HEK293 (cell line): ENCODE measurements at regions not wholly inside any gene's neighbourhood (a gene's known extent, or its start where the extent isn't known, plus 50 kb on each side); places are given as distances from the start of the nearest gene placed in this dataset.

ENCODE experiments used
- CTCF ChIA-PET: fragments of 350-600 bp; formaldehyde crosslinking; extraction: SDS; loops from one replicate; lab custom pipeline; 2021; ENCODE audit warnings: antibody characterized with exemption; lab: Yijun Ruan, JAX
- POLR2A ChIA-PET: fragments of 300-600 bp; formaldehyde crosslinking; extraction: SDS; loops from one replicate; lab custom pipeline; 2020; ENCODE audit warnings: antibody characterized with exemption, inconsistent platforms; lab: Yijun Ruan, JAX
- H3K27ac ChIP-seq: fragments of 200-500 bp; sonication (Bioruptor generic); 2 replicates; pipeline ENCODE4 v1.5.1; 2014; ENCODE audit warnings: low read depth, low read length, control low read depth, inconsistent platforms; ENCODE audit errors: extremely low read depth
- H3K36me3 ChIP-seq, 2 experiments: fragments of 200-500 bp in 1 of 2; sonication (Bioruptor generic) in 1 of 2; 1 replicate in 1 of 2; 2 replicates in 1 of 2; pipeline ENCODE4 v1.5.1; 2014 to 2017; ENCODE audit warnings: inconsistent platforms in 2 of 2, low read length in 2 of 2; ENCODE audit not compliant: control insufficient read depth in 2 of 2, insufficient read depth in 1 of 2
- H3K4me1 ChIP-seq: fragments of 200-500 bp; sonication (Bioruptor generic); 2 replicates; pipeline ENCODE4 v1.5.1; 2014; ENCODE audit warnings: mild to moderate bottlenecking, low read length, inconsistent platforms; ENCODE audit not compliant: control insufficient read depth, insufficient read depth
- H3K4me3 ChIP-seq: 2 replicates; pipeline ENCODE4 v1.5.1; 2011; ENCODE audit warnings: low read depth, mild to moderate bottlenecking, control low read depth, low read length, moderate library complexity
- H3K9me3 ChIP-seq: fragments of 200-500 bp; sonication (Bioruptor generic); 2 replicates; pipeline ENCODE4 v1.5.1; 2014; ENCODE audit warnings: low read depth, low read length, inconsistent platforms; ENCODE audit not compliant: control insufficient read depth, insufficient read depth
- FEZF1 ChIP-seq: fragments of 450-650 bp; formaldehyde crosslinking; IDR thresholded peaks from 2 replicates; pipeline ENCODE4 v1.5.1; 2016; ENCODE audit warnings: missing biosample characterization, missing genetic modification characterization
- IKZF3 ChIP-seq: fragments of 450-650 bp; IDR thresholded peaks from 2 replicates; pipeline ENCODE4 v1.5.0; 2018; ENCODE audit warnings: missing biosample characterization, mild to moderate bottlenecking, missing genetic modification characterization, moderate library complexity
- MZF1 ChIP-seq: fragments of 450-650 bp; formaldehyde crosslinking; IDR thresholded peaks from 2 replicates; pipeline ENCODE4 v1.5.1; 2017; ENCODE audit warnings: missing biosample characterization, missing genetic modification characterization, borderline replicate concordance
- PRDM10 ChIP-seq: fragments of 450-650 bp; formaldehyde crosslinking; IDR thresholded peaks from 2 replicates; pipeline ENCODE4 v1.5.1; 2016; ENCODE audit warnings: missing biosample characterization, missing genetic modification characterization
- SCRT1 ChIP-seq: fragments of 450-650 bp; formaldehyde crosslinking; IDR thresholded peaks from 2 replicates; pipeline ENCODE4 v1.5.1; 2016; ENCODE audit warnings: missing biosample characterization, missing genetic modification characterization, borderline replicate concordance
- YY1 ChIP-seq: fragments of 450-650 bp; formaldehyde crosslinking; IDR thresholded peaks from 2 replicates; pipeline ENCODE4 v1.5.1; 2018; ENCODE audit warnings: missing biosample characterization, missing genetic modification characterization
- ZFP41 ChIP-seq: fragments of 450-650 bp; formaldehyde crosslinking; IDR thresholded peaks from 2 replicates; pipeline ENCODE4 v1.5.1; 2016; ENCODE audit warnings: missing biosample characterization, missing genetic modification characterization, borderline replicate concordance
- ZNF146 ChIP-seq: fragments of 450-650 bp; formaldehyde crosslinking; IDR thresholded peaks from 2 replicates; pipeline ENCODE4 v1.5.1; 2016; ENCODE audit warnings: missing biosample characterization, missing genetic modification characterization
- ZNF148 ChIP-seq: fragments of 450-650 bp; formaldehyde crosslinking; IDR thresholded peaks from 2 replicates; pipeline ENCODE4 v1.5.0; 2017; ENCODE audit warnings: missing biosample characterization, missing genetic modification characterization, borderline replicate concordance
- ZNF223 ChIP-seq: fragments of 450-650 bp; formaldehyde crosslinking; IDR thresholded peaks from 2 replicates; pipeline ENCODE4 v1.5.1; 2016; ENCODE audit warnings: missing biosample characterization, missing genetic modification characterization
- ZNF23 ChIP-seq: fragments of 450-650 bp; formaldehyde crosslinking; IDR thresholded peaks from 2 replicates; pipeline ENCODE4 v1.5.1; 2016; ENCODE audit warnings: missing biosample characterization, missing genetic modification characterization, borderline replicate concordance
- ZNF366 ChIP-seq: fragments of 450-650 bp; formaldehyde crosslinking; conservative IDR thresholded peaks from 2 replicates; pipeline ENCODE4 v1.5.1; 2016; ENCODE audit warnings: missing biosample characterization, missing genetic modification characterization
- ZNF394 ChIP-seq: fragments of 450-650 bp; formaldehyde crosslinking; IDR thresholded peaks from 2 replicates; pipeline ENCODE4 v1.5.1; 2016; ENCODE audit warnings: missing biosample characterization, missing genetic modification characterization, mild to moderate bottlenecking, moderate library complexity, borderline replicate concordance
- ZNF404 ChIP-seq: fragments of 450-650 bp; formaldehyde crosslinking; IDR thresholded peaks from 2 replicates; pipeline ENCODE4 v1.5.1; 2017; ENCODE audit warnings: missing biosample characterization, missing genetic modification characterization
- ZNF433 ChIP-seq: fragments of 450-650 bp; formaldehyde crosslinking; IDR thresholded peaks from 2 replicates; pipeline ENCODE4 v1.5.1; 2016; ENCODE audit warnings: missing biosample characterization, missing genetic modification characterization, low read depth
- ZNF549 ChIP-seq: fragments of 450-650 bp; IDR thresholded peaks from 2 replicates; pipeline ENCODE4 v1.5.1; 2018; ENCODE audit warnings: missing biosample characterization, missing genetic modification characterization, mild to moderate bottlenecking, inconsistent platforms, moderate library complexity
- ZNF701 ChIP-seq: fragments of 450-650 bp; formaldehyde crosslinking; IDR thresholded peaks from 2 replicates; pipeline ENCODE4 v1.5.1; 2016; ENCODE audit warnings: missing biosample characterization, missing genetic modification characterization
- ZNF791 ChIP-seq: fragments of 450-650 bp; formaldehyde crosslinking; IDR thresholded peaks from 2 replicates; pipeline ENCODE4 v1.5.1; 2016; ENCODE audit warnings: missing biosample characterization, missing genetic modification characterization
- ZNF843 ChIP-seq: fragments of 450-650 bp; formaldehyde crosslinking; IDR thresholded peaks from 2 replicates; pipeline ENCODE4 v1.5.1; 2016; ENCODE audit warnings: missing biosample characterization, missing genetic modification characterization
- TF ChIP-seq, protein P1 (sequence below): fragments of 450-650 bp; formaldehyde crosslinking; IDR thresholded peaks from 2 replicates; pipeline ENCODE4; 2016; ENCODE audit warnings: missing biosample characterization, missing genetic modification characterization
- TF ChIP-seq, protein P2 (sequence below): fragments of 450-650 bp; formaldehyde crosslinking; IDR thresholded peaks from 2 replicates; pipeline ENCODE4 v1.5.1; 2016; ENCODE audit warnings: missing biosample characterization, missing genetic modification characterization
- TF ChIP-seq, protein P3 (sequence below): sonication (generic); formaldehyde crosslinking; IDR thresholded peaks from 2 replicates; pipeline ENCODE4 v1.8.1; 2022; ENCODE audit warnings: mild to moderate bottlenecking, moderate library complexity, missing genetic modification reagents
- TF ChIP-seq, protein P4 (sequence below): fragments of 450-650 bp; formaldehyde crosslinking; IDR thresholded peaks from 2 replicates; pipeline ENCODE4 v1.5.1; 2016; ENCODE audit warnings: missing biosample characterization, missing genetic modification characterization

GRCh38 chr3:124126436-124127023 is 134.6 kb upstream of the ROPN1 start (continued):
- TF ChIP-seq PRDM10 (tag by site-specific recombination) (no peak), ZNF148 (no peak), ZNF404 (no peak), ZNF394 (tag by site-specific recombination) (no peak), FEZF1 (tag by site-specific recombination) (no peak), SCRT1 (no peak), YY1 (tag by site-specific recombination) (no peak), ZNF23 (tag by site-specific recombination) (no peak)
- TF ChIP-seq, protein P1, sequence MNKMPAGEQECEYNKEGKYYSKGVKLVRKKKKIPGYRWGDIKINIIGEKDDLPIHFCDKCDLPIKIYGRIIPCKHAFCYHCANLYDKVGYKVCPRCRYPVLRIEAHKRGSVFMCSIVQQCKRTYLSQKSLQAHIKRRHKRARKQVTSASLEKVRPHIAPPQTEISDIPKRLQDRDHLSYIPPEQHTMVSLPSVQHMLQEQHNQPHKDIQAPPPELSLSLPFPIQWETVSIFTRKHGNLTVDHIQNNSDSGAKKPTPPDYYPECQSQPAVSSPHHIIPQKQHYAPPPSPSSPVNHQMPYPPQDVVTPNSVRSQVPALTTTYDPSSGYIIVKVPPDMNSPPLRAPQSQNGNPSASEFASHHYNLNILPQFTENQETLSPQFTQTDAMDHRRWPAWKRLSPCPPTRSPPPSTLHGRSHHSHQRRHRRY: no peak
- TF ChIP-seq, protein P2, sequence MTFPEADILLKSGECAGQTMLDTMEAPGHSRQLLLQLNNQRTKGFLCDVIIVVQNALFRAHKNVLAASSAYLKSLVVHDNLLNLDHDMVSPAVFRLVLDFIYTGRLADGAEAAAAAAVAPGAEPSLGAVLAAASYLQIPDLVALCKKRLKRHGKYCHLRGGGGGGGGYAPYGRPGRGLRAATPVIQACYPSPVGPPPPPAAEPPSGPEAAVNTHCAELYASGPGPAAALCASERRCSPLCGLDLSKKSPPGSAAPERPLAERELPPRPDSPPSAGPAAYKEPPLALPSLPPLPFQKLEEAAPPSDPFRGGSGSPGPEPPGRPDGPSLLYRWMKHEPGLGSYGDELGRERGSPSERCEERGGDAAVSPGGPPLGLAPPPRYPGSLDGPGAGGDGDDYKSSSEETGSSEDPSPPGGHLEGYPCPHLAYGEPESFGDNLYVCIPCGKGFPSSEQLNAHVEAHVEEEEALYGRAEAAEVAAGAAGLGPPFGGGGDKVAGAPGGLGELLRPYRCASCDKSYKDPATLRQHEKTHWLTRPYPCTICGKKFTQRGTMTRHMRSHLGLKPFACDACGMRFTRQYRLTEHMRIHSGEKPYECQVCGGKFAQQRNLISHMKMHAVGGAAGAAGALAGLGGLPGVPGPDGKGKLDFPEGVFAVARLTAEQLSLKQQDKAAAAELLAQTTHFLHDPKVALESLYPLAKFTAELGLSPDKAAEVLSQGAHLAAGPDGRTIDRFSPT (tag by site-specific recombination): no peak
- TF ChIP-seq, all 188 proteins: peak for 0

DNA sequence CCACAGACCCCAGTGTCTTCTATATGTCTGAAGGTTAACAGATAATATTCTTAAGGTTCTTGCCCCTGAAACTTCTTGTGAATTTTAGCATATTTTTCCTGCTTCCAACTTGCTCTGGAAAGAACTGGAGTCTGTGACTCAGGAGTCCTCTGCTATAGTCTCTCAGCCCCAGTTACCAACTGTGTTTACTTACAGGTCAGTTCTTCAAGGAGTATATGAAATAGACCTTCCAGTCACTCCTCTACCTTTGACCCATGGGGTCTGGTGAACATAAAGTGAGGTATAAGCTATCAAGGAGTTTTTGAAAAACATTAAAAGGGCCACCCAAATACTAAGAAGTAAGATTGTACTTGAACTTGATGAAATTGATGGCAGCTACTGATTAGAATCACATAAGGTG is 139.2 kb upstream of the ROPN1 start:
- ChIA-PET POLR2A (no interaction called here), CTCF (no interaction called here)
- Histone ChIP-seq H3K36me3 (no peaks in the 10 kb centered on the region), H3K27ac (no peak overlapping the region), H3K9me3 (no peaks in the 10 kb centered on the region), H3K4me1 (no peaks in the 10 kb centered on the region), H3K4me3 (no peak overlapping the region)
- TF ChIP-seq, protein P3, sequence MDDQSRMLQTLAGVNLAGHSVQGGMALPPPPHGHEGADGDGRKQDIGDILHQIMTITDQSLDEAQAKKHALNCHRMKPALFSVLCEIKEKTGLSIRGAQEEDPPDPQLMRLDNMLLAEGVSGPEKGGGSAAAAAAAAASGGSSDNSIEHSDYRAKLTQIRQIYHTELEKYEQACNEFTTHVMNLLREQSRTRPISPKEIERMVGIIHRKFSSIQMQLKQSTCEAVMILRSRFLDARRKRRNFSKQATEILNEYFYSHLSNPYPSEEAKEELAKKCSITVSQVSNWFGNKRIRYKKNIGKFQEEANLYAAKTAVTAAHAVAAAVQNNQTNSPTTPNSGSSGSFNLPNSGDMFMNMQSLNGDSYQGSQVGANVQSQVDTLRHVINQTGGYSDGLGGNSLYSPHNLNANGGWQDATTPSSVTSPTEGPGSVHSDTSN (CRISPR knock-in tag): no peak
- TF ChIP-seq ZNF433 (tag by site-specific recombination): no peak
- TF ChIP-seq ZNF366: no peak
- TF ChIP-seq ZNF701 (tag by site-specific recombination): no peak
- TF ChIP-seq ZNF791 (tag by site-specific recombination): no peak
- no peak for TF ChIP-seq IKZF3 (tag by site-specific recombination)
- TF ChIP-seq ZNF146: no peak
- TF ChIP-seq ZNF549 (tag by site-specific recombination): no peak
- no peak for TF ChIP-seq ZFP41 (tag by site-specific recombination)
- no peak for TF ChIP-seq ZNF843
- TF ChIP-seq, protein P4, sequence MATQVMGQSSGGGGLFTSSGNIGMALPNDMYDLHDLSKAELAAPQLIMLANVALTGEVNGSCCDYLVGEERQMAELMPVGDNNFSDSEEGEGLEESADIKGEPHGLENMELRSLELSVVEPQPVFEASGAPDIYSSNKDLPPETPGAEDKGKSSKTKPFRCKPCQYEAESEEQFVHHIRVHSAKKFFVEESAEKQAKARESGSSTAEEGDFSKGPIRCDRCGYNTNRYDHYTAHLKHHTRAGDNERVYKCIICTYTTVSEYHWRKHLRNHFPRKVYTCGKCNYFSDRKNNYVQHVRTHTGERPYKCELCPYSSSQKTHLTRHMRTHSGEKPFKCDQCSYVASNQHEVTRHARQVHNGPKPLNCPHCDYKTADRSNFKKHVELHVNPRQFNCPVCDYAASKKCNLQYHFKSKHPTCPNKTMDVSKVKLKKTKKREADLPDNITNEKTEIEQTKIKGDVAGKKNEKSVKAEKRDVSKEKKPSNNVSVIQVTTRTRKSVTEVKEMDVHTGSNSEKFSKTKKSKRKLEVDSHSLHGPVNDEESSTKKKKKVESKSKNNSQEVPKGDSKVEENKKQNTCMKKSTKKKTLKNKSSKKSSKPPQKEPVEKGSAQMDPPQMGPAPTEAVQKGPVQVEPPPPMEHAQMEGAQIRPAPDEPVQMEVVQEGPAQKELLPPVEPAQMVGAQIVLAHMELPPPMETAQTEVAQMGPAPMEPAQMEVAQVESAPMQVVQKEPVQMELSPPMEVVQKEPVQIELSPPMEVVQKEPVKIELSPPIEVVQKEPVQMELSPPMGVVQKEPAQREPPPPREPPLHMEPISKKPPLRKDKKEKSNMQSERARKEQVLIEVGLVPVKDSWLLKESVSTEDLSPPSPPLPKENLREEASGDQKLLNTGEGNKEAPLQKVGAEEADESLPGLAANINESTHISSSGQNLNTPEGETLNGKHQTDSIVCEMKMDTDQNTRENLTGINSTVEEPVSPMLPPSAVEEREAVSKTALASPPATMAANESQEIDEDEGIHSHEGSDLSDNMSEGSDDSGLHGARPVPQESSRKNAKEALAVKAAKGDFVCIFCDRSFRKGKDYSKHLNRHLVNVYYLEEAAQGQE: no peak
- TF ChIP-seq MZF1 (tag by site-specific recombination): no peak
- TF ChIP-seq ZNF223 (tag by site-specific recombination): no peak
